ENCODE measurements at regions not wholly inside any gene's neighbourhood (a gene's known extent, or its start where the extent isn't known, plus 50 kb on each side); places are given as distances from the start of the nearest gene placed in this dataset.

DNA sequence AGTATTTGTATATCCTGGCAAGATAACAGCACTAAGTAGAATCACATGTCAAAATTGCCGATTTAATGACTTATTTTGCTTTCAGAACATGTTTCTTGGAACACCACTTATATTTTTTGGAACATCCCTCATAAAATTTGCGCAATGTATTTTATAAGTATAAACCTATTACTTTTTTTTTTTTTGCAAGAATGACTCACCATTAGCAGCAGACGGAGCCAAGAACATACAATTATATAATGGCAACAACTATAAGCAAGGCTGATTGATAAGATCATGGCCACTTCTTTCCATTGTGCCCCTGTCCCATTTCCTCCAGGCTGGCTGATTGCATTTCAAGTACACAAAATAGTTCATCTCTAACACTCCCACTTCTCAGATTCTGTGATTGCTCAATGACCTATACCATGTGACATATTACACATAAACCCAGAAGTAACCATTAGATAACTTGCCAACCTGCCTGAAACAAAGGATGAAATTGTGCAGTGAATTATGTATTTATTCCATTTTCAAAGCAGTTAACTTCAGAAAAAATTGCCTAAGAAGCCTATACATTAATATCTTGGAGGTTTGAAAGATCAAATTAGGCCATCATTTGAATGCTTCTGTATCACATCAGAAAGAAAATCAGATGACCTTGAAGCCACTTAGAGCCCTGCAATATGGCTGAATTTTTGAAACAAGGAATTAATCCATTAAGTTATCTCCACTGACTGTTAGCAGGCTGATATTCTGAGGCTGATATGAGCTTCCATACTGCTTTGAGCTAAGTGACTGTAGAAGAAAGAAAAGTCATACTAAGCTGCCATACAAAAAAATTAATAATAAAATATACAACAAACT is 77.8 kb upstream of the PRMT6 start:
- H3K27me3 ChIP-seq (ENCODE audit: control insufficient read depth, insufficient read depth, low read length): no peaks in the 10 kb centered on the region
- no peaks in the 10 kb centered on the region for H3K9me3 ChIP-seq (ENCODE audit: control insufficient read depth, insufficient read depth, low read length)
- no peaks in the 10 kb centered on the region for H3K4me1 ChIP-seq (ENCODE audit: control insufficient read depth, insufficient read depth, low read length)
- H3K9ac ChIP-seq (ENCODE audit: low read depth, low read length): no peak overlapping the region
- H3K36me3 ChIP-seq (ENCODE audit: control insufficient read depth, insufficient read depth, low read length): no peaks in the 10 kb centered on the region
- no peak overlapping the region for H3K4me3 ChIP-seq (ENCODE audit: low read depth, low read length)

DNA sequence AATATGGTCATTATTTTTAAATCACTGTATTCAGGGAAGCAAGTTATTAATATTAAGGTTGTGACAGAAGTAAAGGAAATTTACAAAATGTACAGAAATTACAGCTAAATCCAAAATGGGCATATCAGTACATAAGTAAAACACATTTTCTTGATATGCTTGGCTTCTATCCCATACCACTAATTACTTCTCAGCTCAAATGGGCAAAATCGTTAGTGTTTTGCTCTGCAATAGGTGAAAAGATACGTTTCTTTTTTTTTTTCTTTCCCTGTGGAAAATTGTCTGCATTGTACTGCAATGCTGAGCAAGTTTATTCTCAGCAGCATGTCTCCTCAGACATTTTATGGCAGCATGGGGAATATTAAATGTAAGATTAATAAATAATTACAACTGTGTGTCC is 77.1 kb upstream of the PRMT6 start:
- no peaks in the 10 kb centered on the region for H3K36me3 ChIP-seq (ENCODE audit: control insufficient read depth, insufficient read depth, low read length)
- H3K9ac ChIP-seq (ENCODE audit: low read depth, low read length): no peak overlapping the region
- no peaks in the 10 kb centered on the region for H3K9me3 ChIP-seq (ENCODE audit: control insufficient read depth, insufficient read depth, low read length)
- no peaks in the 10 kb centered on the region for H3K27me3 ChIP-seq (ENCODE audit: control insufficient read depth, insufficient read depth, low read length)
- H3K4me1 ChIP-seq (ENCODE audit: control insufficient read depth, insufficient read depth, low read length): no peaks in the 10 kb centered on the region
- H3K4me3 ChIP-seq (ENCODE audit: low read depth, low read length): no peak overlapping the region

DNA sequence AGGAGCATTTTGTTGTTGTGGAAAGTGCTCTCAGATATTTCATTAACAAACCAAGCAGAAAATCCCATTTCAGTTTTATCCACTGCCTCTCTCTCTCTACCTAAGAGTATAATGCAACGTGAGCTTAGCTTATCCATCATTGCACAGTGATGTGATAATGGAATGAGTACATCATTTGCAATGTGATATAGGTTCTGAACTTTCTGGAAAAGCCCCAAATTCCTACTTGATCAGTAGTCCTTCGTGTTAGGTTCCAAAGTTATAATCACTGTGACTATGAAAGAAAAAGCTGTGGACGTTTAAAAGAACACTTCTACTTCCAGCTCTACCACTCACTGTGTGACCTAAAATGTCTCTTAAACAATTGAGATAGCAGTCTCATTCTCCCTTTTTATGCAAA is 76.4 kb upstream of the PRMT6 start:
- H3K4me1 ChIP-seq (ENCODE audit: control insufficient read depth, insufficient read depth, low read length): peaks cover 3% of the 10 kb centered on the region

DNA sequence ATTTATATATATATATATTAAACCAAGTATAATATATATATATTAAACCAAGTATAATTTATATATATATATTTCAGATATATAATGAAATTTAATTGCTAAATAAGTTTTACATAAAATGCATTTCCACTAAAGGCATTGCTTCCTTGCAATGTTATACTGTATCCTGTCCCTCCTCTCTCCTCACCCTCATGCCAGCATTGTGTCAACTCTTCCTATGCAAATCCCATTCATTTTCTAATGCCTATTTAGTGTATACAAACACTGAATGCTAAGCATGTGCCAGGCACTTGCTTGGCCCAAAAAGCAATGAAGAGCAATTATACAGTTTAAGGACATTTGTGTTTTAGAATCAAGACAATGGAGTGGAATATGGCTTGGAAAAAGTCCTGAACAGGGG is 71.7 kb upstream of the PRMT6 start:
- no peak overlapping the region for H3K4me3 ChIP-seq (ENCODE audit: low read depth, low read length)
- H3K4me1 ChIP-seq (ENCODE audit: control insufficient read depth, insufficient read depth, low read length): peaks cover 9% of the 10 kb centered on the region
- no peaks in the 10 kb centered on the region for H3K9me3 ChIP-seq (ENCODE audit: control insufficient read depth, insufficient read depth, low read length)
- H3K27me3 ChIP-seq (ENCODE audit: control insufficient read depth, insufficient read depth, low read length): no peaks in the 10 kb centered on the region
- no peak overlapping the region for H3K9ac ChIP-seq (ENCODE audit: low read depth, low read length)
- H3K36me3 ChIP-seq (ENCODE audit: control insufficient read depth, insufficient read depth, low read length): no peaks in the 10 kb centered on the region

More for the DNA sequence above, 76.4 kb upstream of the PRMT6 start:
- no peaks in the 10 kb centered on the region for H3K27me3 ChIP-seq (ENCODE audit: control insufficient read depth, insufficient read depth, low read length)
- no peaks in the 10 kb centered on the region for H3K9me3 ChIP-seq (ENCODE audit: control insufficient read depth, insufficient read depth, low read length)
- H3K4me3 ChIP-seq (ENCODE audit: low read depth, low read length): no peak overlapping the region
- no peak overlapping the region for H3K9ac ChIP-seq (ENCODE audit: low read depth, low read length)
- no peaks in the 10 kb centered on the region for H3K36me3 ChIP-seq (ENCODE audit: control insufficient read depth, insufficient read depth, low read length)

- Histone ChIP-seq H3K9me3 (ENCODE audit: control insufficient read depth, insufficient read depth, low read length) (no peaks in the 10 kb centered on the region), H3K9ac (ENCODE audit: low read depth, low read length) (no peak overlapping the region), H3K4me1 (ENCODE audit: control insufficient read depth, insufficient read depth, low read length) (peaks cover 9% of the 10 kb centered on the region), H3K36me3 (ENCODE audit: control insufficient read depth, insufficient read depth, low read length) (no peaks in the 10 kb centered on the region), H3K4me3 (ENCODE audit: low read depth, low read length) (no peak overlapping the region), H3K27me3 (ENCODE audit: control insufficient read depth, insufficient read depth, low read length) (no peaks in the 10 kb centered on the region)
These were observed 69.9 kb upstream of the PRMT6 start for GRCh38 chr1:106986603-106987002.

DNA sequence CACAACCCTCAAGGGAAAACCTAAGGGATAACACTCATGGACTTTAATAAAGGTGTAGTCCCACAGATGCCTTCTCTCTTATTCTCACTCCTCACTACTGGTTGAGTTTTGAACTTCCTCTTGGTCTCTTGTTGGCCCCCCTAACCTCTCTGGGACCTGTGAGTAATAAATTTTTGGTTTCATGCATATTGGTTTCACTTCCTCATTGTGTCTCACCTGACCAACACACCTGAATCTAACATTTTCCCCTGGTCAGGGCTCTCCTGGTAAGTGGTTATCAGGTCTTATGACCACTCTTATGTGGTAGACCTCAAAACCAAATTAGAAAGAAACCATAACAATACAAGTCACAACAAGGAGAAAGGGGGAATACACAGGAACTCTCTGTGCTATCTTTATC is 60.5 kb upstream of the PRMT6 start:
- H3K9me3 ChIP-seq (ENCODE audit: control insufficient read depth, insufficient read depth, low read length): no peaks in the 10 kb centered on the region
- no peaks in the 10 kb centered on the region for H3K4me1 ChIP-seq (ENCODE audit: control insufficient read depth, insufficient read depth, low read length)

GRCh38 chr1:106998431-106999002 is 58.0 kb upstream of the PRMT6 start:
- no peak overlapping the region for H3K4me3 ChIP-seq (ENCODE audit: low read depth, low read length)
- H3K9ac ChIP-seq (ENCODE audit: low read depth, low read length): no peak overlapping the region
- H3K4me1 ChIP-seq (ENCODE audit: control insufficient read depth, insufficient read depth, low read length): no peaks in the 10 kb centered on the region
- H3K27me3 ChIP-seq (ENCODE audit: control insufficient read depth, insufficient read depth, low read length): no peaks in the 10 kb centered on the region
- no peaks in the 10 kb centered on the region for H3K36me3 ChIP-seq (ENCODE audit: control insufficient read depth, insufficient read depth, low read length)
- H3K9me3 ChIP-seq (ENCODE audit: control insufficient read depth, insufficient read depth, low read length): no peaks in the 10 kb centered on the region

More for the DNA sequence above, 60.5 kb upstream of the PRMT6 start:
- H3K27me3 ChIP-seq (ENCODE audit: control insufficient read depth, insufficient read depth, low read length): no peaks in the 10 kb centered on the region
- H3K4me3 ChIP-seq (ENCODE audit: low read depth, low read length): no peak overlapping the region
- no peaks in the 10 kb centered on the region for H3K36me3 ChIP-seq (ENCODE audit: control insufficient read depth, insufficient read depth, low read length)
- H3K9ac ChIP-seq (ENCODE audit: low read depth, low read length): no peak overlapping the region

DNA sequence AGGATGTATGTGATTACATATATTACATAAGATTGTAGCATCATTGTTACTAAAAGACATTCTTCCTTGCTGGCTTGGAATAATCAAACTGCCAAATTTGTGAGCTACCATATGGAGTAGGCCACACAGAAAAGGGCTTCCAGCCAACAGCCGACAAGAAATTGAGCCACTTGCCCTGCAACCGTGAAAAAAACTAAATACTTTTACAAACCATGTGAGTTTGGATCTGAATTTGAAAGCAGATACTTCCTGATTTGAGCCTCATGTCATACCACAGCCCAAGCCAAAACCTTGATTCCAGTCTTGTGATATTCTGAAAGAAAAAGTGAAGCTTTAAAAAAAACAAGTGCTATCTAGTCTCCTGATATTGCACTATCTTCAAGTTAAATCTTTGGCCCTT is 55.6 kb upstream of the PRMT6 start:
- no peaks in the 10 kb centered on the region for H3K27me3 ChIP-seq (ENCODE audit: control insufficient read depth, insufficient read depth, low read length)
- no peaks in the 10 kb centered on the region for H3K4me1 ChIP-seq (ENCODE audit: control insufficient read depth, insufficient read depth, low read length)
- H3K9ac ChIP-seq (ENCODE audit: low read depth, low read length): no peak overlapping the region
- no peaks in the 10 kb centered on the region for H3K9me3 ChIP-seq (ENCODE audit: control insufficient read depth, insufficient read depth, low read length)
- no peak overlapping the region for H3K4me3 ChIP-seq (ENCODE audit: low read depth, low read length)
- no peaks in the 10 kb centered on the region for H3K36me3 ChIP-seq (ENCODE audit: control insufficient read depth, insufficient read depth, low read length)

DNA sequence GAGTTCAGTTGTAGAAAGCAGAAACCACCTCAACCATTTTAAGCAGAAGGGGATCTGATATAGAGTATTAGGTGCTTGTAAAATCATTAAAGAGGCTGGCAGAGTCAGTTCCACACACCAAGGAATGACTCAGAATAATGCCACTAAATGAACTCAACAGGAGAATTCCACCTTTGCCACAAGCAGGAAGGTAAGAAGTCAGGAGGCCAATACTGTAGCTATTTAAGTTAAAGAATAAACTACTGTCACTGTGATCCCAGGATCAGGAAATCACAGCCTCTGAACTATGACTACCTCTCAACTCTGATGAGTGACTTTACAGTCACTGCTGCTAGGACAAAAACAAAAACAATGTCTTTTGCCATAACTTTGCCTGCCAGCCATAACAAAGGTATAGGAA is 52.5 kb upstream of the PRMT6 start:
- H3K36me3 ChIP-seq (ENCODE audit: control insufficient read depth, insufficient read depth, low read length): no peaks in the 10 kb centered on the region
- H3K9ac ChIP-seq (ENCODE audit: low read depth, low read length): no peak overlapping the region
- H3K4me1 ChIP-seq (ENCODE audit: control insufficient read depth, insufficient read depth, low read length): no peaks in the 10 kb centered on the region
- no peaks in the 10 kb centered on the region for H3K9me3 ChIP-seq (ENCODE audit: control insufficient read depth, insufficient read depth, low read length)
- no peak overlapping the region for H3K4me3 ChIP-seq (ENCODE audit: low read depth, low read length)
- no peaks in the 10 kb centered on the region for H3K27me3 ChIP-seq (ENCODE audit: control insufficient read depth, insufficient read depth, low read length)

DNA sequence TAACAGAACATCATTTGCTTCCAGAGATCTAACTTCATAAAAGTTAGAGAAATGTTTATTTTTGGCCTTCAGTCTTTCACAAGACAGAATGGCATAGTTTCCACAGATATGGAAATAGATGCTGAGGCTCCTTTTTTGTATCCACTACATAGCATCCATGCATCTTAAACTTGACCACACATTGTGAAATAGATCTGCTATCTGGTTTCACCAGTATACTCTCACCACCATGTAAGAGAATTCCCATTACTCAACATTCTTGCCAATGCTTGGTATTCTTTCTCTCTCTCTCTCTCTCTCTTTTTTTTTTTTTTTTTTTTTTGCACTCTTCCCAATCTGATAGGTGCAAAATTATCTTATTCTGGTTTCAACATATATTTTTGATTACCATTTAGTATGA is 52.1 kb upstream of the PRMT6 start:
- no peaks in the 10 kb centered on the region for H3K36me3 ChIP-seq (ENCODE audit: control insufficient read depth, insufficient read depth, low read length)
- H3K9ac ChIP-seq (ENCODE audit: low read depth, low read length): no peak overlapping the region
- no peaks in the 10 kb centered on the region for H3K4me1 ChIP-seq (ENCODE audit: control insufficient read depth, insufficient read depth, low read length)
- H3K27me3 ChIP-seq (ENCODE audit: control insufficient read depth, insufficient read depth, low read length): no peaks in the 10 kb centered on the region
- H3K4me3 ChIP-seq (ENCODE audit: low read depth, low read length): no peak overlapping the region
- no peaks in the 10 kb centered on the region for H3K9me3 ChIP-seq (ENCODE audit: control insufficient read depth, insufficient read depth, low read length)

All from iPS-15b (cell line).